ENCODE measurements at regions not wholly inside any gene's neighbourhood (a gene's known extent, or its start where the extent isn't known, plus 50 kb on each side); places are given as distances from the start of the nearest gene placed in this dataset.
A peak's percentile ranks its signal among the peaks of the same experiment; 100 is the strongest.
"Not testable (repeated sequence)": the region's sequence is repeated elsewhere in the genome, so short reads cannot be mapped to it uniquely, and the experiment has no call there.

- H3K4me1 Mint-ChIP-seq (ENCODE audit: low read depth): peaks cover 7% of the 10 kb centered on the region; the same call in 1 of the 2 replicates
- no peaks in the 10 kb centered on the region; the same call in 1 of the 2 replicates for H3K27me3 Mint-ChIP-seq (ENCODE audit: insufficient read depth)
- H3K36me3 Mint-ChIP-seq (ENCODE audit: low read depth): no peaks in the 10 kb centered on the region
- no peak overlapping the region for H3K27ac Mint-ChIP-seq
- no peak for TF ChIP-seq CTCF (IDR thresholded peaks at IDR 0.05)
- H3K4me3 Mint-ChIP-seq: no peak overlapping the region
- DNase-seq: no peak
- H3K9me3 Mint-ChIP-seq: no peaks in the 10 kb centered on the region
Measured at GRCh38 chr1:74856174-74856573, 123.2 kb downstream of the TYW3 start.

GRCh38 chr1:74857676-74858075 lies 124.7 kb downstream of the TYW3 start:
- Mint-ChIP-seq H3K4me3 (no peak overlapping the region), H3K9me3 (no peaks in the 10 kb centered on the region), H3K27me3 (ENCODE audit: insufficient read depth) (no peaks in the 10 kb centered on the region; the same call in 1 of the 2 replicates), H3K4me1 (ENCODE audit: low read depth) (peaks cover 7% of the 10 kb centered on the region; the same call in 1 of the 2 replicates), H3K27ac (no peak overlapping the region), H3K36me3 (ENCODE audit: low read depth) (no peaks in the 10 kb centered on the region)
- DNase-seq: no peak
- TF ChIP-seq CTCF (IDR thresholded peaks at IDR 0.05): no peak

- peaks cover 7% of the 10 kb centered on the region; the same call in 1 of the 2 replicates for H3K4me1 Mint-ChIP-seq (ENCODE audit: low read depth)
- no peak overlapping the region for H3K27ac Mint-ChIP-seq
- DNase-seq: no peak
- peak overlapping the region; percentile 38; the same call in 1 of the 2 replicates for H3K4me3 Mint-ChIP-seq
- no peak for TF ChIP-seq CTCF (IDR thresholded peaks at IDR 0.05)
- no peaks in the 10 kb centered on the region for H3K9me3 Mint-ChIP-seq
- no peaks in the 10 kb centered on the region for H3K36me3 Mint-ChIP-seq (ENCODE audit: low read depth)
- no peaks in the 10 kb centered on the region; the same call in 1 of the 2 replicates for H3K27me3 Mint-ChIP-seq (ENCODE audit: insufficient read depth)
Measured at GRCh38 chr1:74858136-74858535, 125.2 kb downstream of the TYW3 start.

GRCh38 chr1:74861867-74862266 lies 128.9 kb downstream of the TYW3 start:
- peaks cover 7% of the 10 kb centered on the region; the same call in 1 of the 2 replicates for H3K4me1 Mint-ChIP-seq (ENCODE audit: low read depth)
- H3K27me3 Mint-ChIP-seq (ENCODE audit: insufficient read depth): no peaks in the 10 kb centered on the region; the same call in 1 of the 2 replicates
- H3K9me3 Mint-ChIP-seq: peaks cover 17% of the 10 kb centered on the region; the same call in 1 of the 2 replicates
- no peak for DNase-seq
- no peak for TF ChIP-seq CTCF (IDR thresholded peaks at IDR 0.05)
- H3K36me3 Mint-ChIP-seq (ENCODE audit: low read depth): no peaks in the 10 kb centered on the region
- H3K27ac Mint-ChIP-seq: no peak overlapping the region
- no peak overlapping the region for H3K4me3 Mint-ChIP-seq

- Mint-ChIP-seq H3K9me3 (peaks cover 33% of the 10 kb centered on the region; the same call in 1 of the 2 replicates), H3K36me3 (ENCODE audit: low read depth) (no peaks in the 10 kb centered on the region), H3K27me3 (ENCODE audit: insufficient read depth) (no peaks in the 10 kb centered on the region; the same call in 1 of the 2 replicates), H3K27ac (no peak overlapping the region), H3K4me1 (ENCODE audit: low read depth) (no peaks in the 10 kb centered on the region), H3K4me3 (no peak overlapping the region)
- DNase-seq: no peak
- TF ChIP-seq CTCF (IDR thresholded peaks at IDR 0.05): no peak
Measured at GRCh38 chr1:74869702-74870101, 136.8 kb downstream of the TYW3 start.

- not testable (repeated sequence) for DNase-seq; H3K36me3 Mint-ChIP-seq (ENCODE audit: low read depth); H3K4me1 Mint-ChIP-seq (ENCODE audit: low read depth); H3K4me3 Mint-ChIP-seq; H3K27ac Mint-ChIP-seq; H3K27me3 Mint-ChIP-seq (ENCODE audit: insufficient read depth)
- peaks cover 15% of the 10 kb centered on the region; the same call in 1 of the 2 replicates for H3K9me3 Mint-ChIP-seq
Measured at GRCh38 chr1:74877366-74877765, 144.4 kb downstream of the TYW3 start.
